ENCODE measurements at regions not wholly inside any gene's neighbourhood (a gene's known extent, or its start where the extent isn't known, plus 50 kb on each side); places are given as distances from the start of the nearest gene placed in this dataset.

- Histone ChIP-seq H3K4me2 (ENCODE audit: unreplicated experiment) (no peak overlapping the region), H3K36me3 (ENCODE audit: low read depth) (no peaks in the 10 kb centered on the region), H4K20me1 (ENCODE audit: insufficient read depth) (no peaks in the 10 kb centered on the region), H3F3A (ENCODE audit: insufficient read depth) (no peaks in the 10 kb centered on the region), H3K79me2 (ENCODE audit: insufficient read depth) (no peaks in the 10 kb centered on the region), H3K9me3 (ENCODE audit: low read depth) (no peaks in the 10 kb centered on the region), H2AFZ (no peak overlapping the region), H3K4me3 (no peak overlapping the region), H3K27me3 (replicated peaks; ENCODE audit: insufficient read depth) (no peaks in the 10 kb centered on the region), H3K9ac (no peak overlapping the region), H3K9me2 (ENCODE audit: insufficient read depth) (no peaks in the 10 kb centered on the region), H3K27ac (no peak overlapping the region), H3K4me1 (ENCODE audit: insufficient read depth) (no peaks in the 10 kb centered on the region)
- TF ChIP-seq EZH2 (IDR thresholded peaks at IDR 0.05; ENCODE audit: insufficient read depth, poor library complexity, severe bottlenecking) (no peak), EZH2phosphoT487 (IDR thresholded peaks at IDR 0.05; ENCODE audit: insufficient read depth, low read depth) (no peak)
- DNase-seq: no peak
- in situ Hi-C loops (cut with MboI): no loop called here
- 13 to 18% methylated on average over 3 of the region's 3 CpGs for WGBS, 2 experiments (ENCODE audit: low coverage in 1 of 2, low lambda C conversion rate in 2 of 2, missing lambda C conversion rate in 2 of 2)
Measured at GRCh38 chr7:125390981-125391380, 461.4 kb upstream of the POT1 start.

GRCh38 chr7:125386211-125386610, 456.6 kb upstream of the POT1 start:
- Histone ChIP-seq H2AFZ (no peak overlapping the region), H3K9ac (no peak overlapping the region), H3K9me2 (ENCODE audit: insufficient read depth) (no peaks in the 10 kb centered on the region), H3K79me2 (ENCODE audit: insufficient read depth) (no peaks in the 10 kb centered on the region), H3K9me3 (ENCODE audit: low read depth) (no peaks in the 10 kb centered on the region), H3K27ac (no peak overlapping the region), H3K4me3 (no peak overlapping the region), H3K27me3 (replicated peaks; ENCODE audit: insufficient read depth) (no peaks in the 10 kb centered on the region), H3K4me1 (ENCODE audit: insufficient read depth) (no peaks in the 10 kb centered on the region), H4K20me1 (ENCODE audit: insufficient read depth) (no peaks in the 10 kb centered on the region), H3F3A (ENCODE audit: insufficient read depth) (no peaks in the 10 kb centered on the region), H3K36me3 (ENCODE audit: low read depth) (no peaks in the 10 kb centered on the region), H3K4me2 (ENCODE audit: unreplicated experiment) (no peak overlapping the region)
- TF ChIP-seq EZH2phosphoT487 (IDR thresholded peaks at IDR 0.05; ENCODE audit: insufficient read depth, low read depth) (no peak), EZH2 (IDR thresholded peaks at IDR 0.05; ENCODE audit: insufficient read depth, poor library complexity, severe bottlenecking) (no peak)
- in situ Hi-C loops (cut with MboI): no loop called here
- WGBS, 2 experiments (ENCODE audit: low coverage in 1 of 2, low lambda C conversion rate in 2 of 2, missing lambda C conversion rate in 2 of 2): 14 to 23% methylated on average over 3 of the region's 3 CpGs
- DNase-seq: no peak

GRCh38 chr7:125383324-125383723, 453.7 kb upstream of the POT1 start:
- WGBS, 2 experiments (ENCODE audit: low coverage in 1 of 2, low lambda C conversion rate in 2 of 2, missing lambda C conversion rate in 2 of 2): 0 to 2% methylated on average over 2 of the region's 2 CpGs
- in situ Hi-C loops (cut with MboI): no loop called here
- Histone ChIP-seq H3K79me2 (ENCODE audit: insufficient read depth) (no peaks in the 10 kb centered on the region), H3K9me2 (ENCODE audit: insufficient read depth) (no peaks in the 10 kb centered on the region), H3K27ac (no peak overlapping the region), H3K27me3 (replicated peaks; ENCODE audit: insufficient read depth) (no peaks in the 10 kb centered on the region), H3K36me3 (ENCODE audit: low read depth) (no peaks in the 10 kb centered on the region), H3K4me1 (ENCODE audit: insufficient read depth) (no peaks in the 10 kb centered on the region), H3K4me2 (ENCODE audit: unreplicated experiment) (no peak overlapping the region), H3F3A (ENCODE audit: insufficient read depth) (no peaks in the 10 kb centered on the region), H3K9ac (no peak overlapping the region), H3K4me3 (no peak overlapping the region), H3K9me3 (ENCODE audit: low read depth) (no peaks in the 10 kb centered on the region), H4K20me1 (ENCODE audit: insufficient read depth) (no peaks in the 10 kb centered on the region), H2AFZ (no peak overlapping the region)
- no peak for DNase-seq
- no peak for TF ChIP-seq EZH2phosphoT487 (IDR thresholded peaks at IDR 0.05; ENCODE audit: insufficient read depth, low read depth)
- TF ChIP-seq EZH2 (IDR thresholded peaks at IDR 0.05; ENCODE audit: insufficient read depth, poor library complexity, severe bottlenecking): no peak

- Histone ChIP-seq H3K9me3 (ENCODE audit: low read depth) (no peaks in the 10 kb centered on the region), H3K4me2 (ENCODE audit: unreplicated experiment) (no peak overlapping the region), H3K79me2 (ENCODE audit: insufficient read depth) (no peaks in the 10 kb centered on the region), H3K4me3 (no peak overlapping the region), H3K27me3 (replicated peaks; ENCODE audit: insufficient read depth) (no peaks in the 10 kb centered on the region), H4K20me1 (ENCODE audit: insufficient read depth) (no peaks in the 10 kb centered on the region), H2AFZ (no peak overlapping the region), H3K9me2 (ENCODE audit: insufficient read depth) (no peaks in the 10 kb centered on the region), H3K27ac (no peak overlapping the region), H3F3A (ENCODE audit: insufficient read depth) (no peaks in the 10 kb centered on the region), H3K9ac (no peak overlapping the region), H3K36me3 (ENCODE audit: low read depth) (no peaks in the 10 kb centered on the region), H3K4me1 (ENCODE audit: insufficient read depth) (no peaks in the 10 kb centered on the region)
- no peak for DNase-seq
- in situ Hi-C loops (cut with MboI): no loop called here
- WGBS, 2 experiments (ENCODE audit: low coverage in 1 of 2, low lambda C conversion rate in 2 of 2, missing lambda C conversion rate in 2 of 2): 0 to 6% methylated on average over 1 of the region's 1 CpG
- no peak for TF ChIP-seq EZH2 (IDR thresholded peaks at IDR 0.05; ENCODE audit: insufficient read depth, poor library complexity, severe bottlenecking)
- no peak for TF ChIP-seq EZH2phosphoT487 (IDR thresholded peaks at IDR 0.05; ENCODE audit: insufficient read depth, low read depth)
Measured at GRCh38 chr7:125382401-125382800, 452.8 kb upstream of the POT1 start.

- 16% methylated on average over 3 of the region's 3 CpGs for WGBS, 2 experiments (ENCODE audit: low coverage in 1 of 2, low lambda C conversion rate in 2 of 2, missing lambda C conversion rate in 2 of 2)
- no peak overlapping the region for H3K27ac ChIP-seq
- H3F3A ChIP-seq (ENCODE audit: insufficient read depth): no peaks in the 10 kb centered on the region
- H4K20me1 ChIP-seq (ENCODE audit: insufficient read depth): no peaks in the 10 kb centered on the region
- no peak overlapping the region for H3K9ac ChIP-seq
- DNase-seq: no peak
- H3K36me3 ChIP-seq (ENCODE audit: low read depth): no peaks in the 10 kb centered on the region
- no peak overlapping the region for H3K4me2 ChIP-seq (ENCODE audit: unreplicated experiment)
- no peaks in the 10 kb centered on the region for H3K79me2 ChIP-seq (ENCODE audit: insufficient read depth)
- H3K4me3 ChIP-seq: no peak overlapping the region
- no peak overlapping the region for H2AFZ ChIP-seq
- H3K9me3 ChIP-seq (ENCODE audit: low read depth): no peaks in the 10 kb centered on the region
- H3K9me2 ChIP-seq (ENCODE audit: insufficient read depth): no peaks in the 10 kb centered on the region
- TF ChIP-seq EZH2 (IDR thresholded peaks at IDR 0.05; ENCODE audit: insufficient read depth, poor library complexity, severe bottlenecking) (no peak), EZH2phosphoT487 (IDR thresholded peaks at IDR 0.05; ENCODE audit: insufficient read depth, low read depth) (no peak)
- in situ Hi-C loops (cut with MboI): no loop called here
- H3K4me1 ChIP-seq (ENCODE audit: insufficient read depth): no peaks in the 10 kb centered on the region
- H3K27me3 ChIP-seq (replicated peaks; ENCODE audit: insufficient read depth): no peaks in the 10 kb centered on the region
Measured at GRCh38 chr7:125375942-125376341, 446.3 kb upstream of the POT1 start.
